HG03378 (cell line): ENCODE measurements at regions not wholly inside any gene's neighbourhood (a gene's known extent, or its start where the extent isn't known, plus 50 kb on each side); places are given as distances from the start of the nearest gene placed in this dataset.

Source experiments
- ATAC-seq: cut with Tn5 transposase; IDR thresholded peaks from one replicate; pipeline ENCODE4 v1.9.1; 2021; ENCODE audit warnings: mild to moderate bottlenecking, moderate library complexity; ENCODE audit not compliant: unreplicated experiment

DNA sequence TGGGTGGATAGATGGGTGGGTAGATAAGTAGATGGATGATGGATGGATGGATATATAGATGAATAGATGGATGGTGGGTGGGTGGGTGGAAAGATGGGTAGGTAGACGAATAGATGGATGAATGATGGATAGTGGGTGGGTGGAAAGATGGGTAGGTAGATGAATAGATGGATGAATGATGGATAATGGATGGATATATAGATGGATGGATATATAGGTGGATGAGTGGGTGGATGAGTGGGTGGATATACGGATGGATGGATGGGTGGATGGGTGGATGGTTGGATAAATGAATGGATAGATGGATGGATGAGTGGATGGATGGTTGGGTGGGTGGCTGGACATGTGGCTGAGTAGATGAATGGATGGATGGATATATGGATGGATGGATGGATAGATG lies 53.1 kb upstream of the THY1 start:
- ATAC-seq = no peak

DNA sequence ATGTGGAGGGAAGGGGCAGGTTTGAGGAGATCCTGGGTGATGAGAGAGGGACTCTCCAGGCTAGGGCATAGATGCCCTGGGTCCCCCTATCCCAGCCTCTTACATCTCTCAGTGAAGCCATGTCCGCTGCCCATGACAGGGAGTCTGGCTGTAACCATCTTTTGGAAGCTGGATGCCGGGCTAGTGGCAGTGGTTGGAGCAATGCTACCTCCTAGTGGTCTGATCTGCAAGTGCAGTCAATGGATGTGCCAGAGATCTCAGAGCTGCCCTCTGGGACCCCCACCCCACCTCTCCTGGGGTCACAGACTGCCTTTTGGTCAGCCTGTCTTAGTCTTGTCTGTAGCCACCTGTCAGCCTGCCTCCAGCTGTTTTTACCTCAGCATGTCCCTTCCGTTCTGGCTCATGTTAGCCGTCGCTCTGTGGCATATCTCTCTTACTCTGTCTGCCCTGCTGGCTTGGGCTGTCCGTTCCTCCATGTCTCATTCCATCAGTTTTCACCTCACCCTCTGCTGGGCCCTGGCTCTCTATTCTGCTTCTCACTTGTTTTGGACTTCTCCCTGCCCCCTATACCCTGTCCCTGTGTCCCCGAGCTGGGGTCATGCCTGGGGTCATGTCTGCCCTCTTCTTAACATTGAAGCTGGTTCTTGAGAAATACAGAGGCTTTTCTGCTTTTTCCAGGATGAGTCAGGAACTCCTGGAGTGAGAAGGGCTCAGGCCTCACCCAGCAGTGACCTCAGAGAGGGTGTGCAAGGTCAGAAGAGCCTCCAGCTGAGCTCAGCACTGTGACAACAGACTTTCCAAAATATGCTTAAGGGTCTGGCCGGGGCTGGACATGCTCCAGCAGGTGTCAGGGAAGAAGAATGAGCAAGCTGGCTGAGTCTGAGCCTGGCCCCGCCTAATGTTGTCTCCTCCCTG lies 52.0 kb upstream of the THY1 start:
- no peak for ATAC-seq

DNA sequence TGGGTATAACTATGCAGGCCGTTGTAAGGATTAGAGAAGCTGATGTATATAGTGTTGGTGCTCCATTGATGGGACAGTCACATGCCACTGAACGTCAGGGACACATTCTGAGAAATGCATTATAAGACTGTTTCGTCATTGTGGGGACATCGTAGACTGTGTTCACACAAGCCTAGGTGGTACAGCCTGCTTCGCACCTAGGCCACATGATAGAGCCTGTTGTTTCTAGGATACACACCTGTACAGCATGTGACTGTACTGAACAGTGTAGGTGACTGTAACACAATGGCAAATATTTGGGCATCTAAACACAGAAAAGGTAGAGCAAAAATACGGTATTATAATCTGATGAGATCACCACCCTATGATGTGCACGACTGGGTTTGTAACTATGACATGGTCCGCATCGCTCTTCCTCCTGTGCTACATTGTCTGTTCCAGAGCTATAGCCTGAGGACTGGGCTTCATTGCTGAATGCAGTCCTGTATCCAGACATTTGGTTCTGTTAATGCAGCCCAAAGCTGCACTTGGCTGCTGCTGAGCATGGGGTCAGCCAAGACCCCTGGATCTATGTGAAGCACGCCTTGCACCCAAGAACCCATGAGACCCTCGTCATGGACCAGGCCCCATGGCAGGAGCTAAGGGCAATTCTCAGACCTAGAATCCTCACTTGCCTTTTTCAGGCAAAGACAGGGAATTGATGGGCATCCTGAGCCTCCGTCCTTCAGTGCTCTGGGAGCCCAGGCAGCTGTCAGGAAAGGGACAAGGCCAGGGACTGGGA lies 51.1 kb upstream of the THY1 start:
- ATAC-seq = no peak

DNA sequence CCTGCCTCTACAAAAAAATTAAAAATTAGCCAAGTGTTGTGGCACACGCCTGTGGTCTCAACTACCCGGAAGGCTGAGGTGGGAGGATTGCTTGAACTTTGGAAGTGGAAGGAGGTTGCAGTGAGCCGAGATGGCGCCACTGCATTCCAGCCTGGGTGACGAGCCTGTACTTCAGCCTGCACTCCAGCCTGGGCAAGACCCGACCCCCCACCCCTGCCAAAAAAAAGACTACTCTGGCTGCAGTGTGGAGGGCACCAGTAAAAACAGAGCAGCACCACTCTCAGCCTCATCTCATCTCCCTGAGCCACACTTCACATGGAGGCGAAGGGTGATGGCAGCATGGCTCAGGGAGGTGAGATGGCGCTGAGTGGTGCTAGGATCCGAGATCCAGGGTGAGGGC lies 50.3 kb upstream of the THY1 start:
- ATAC-seq = no peak

DNA sequence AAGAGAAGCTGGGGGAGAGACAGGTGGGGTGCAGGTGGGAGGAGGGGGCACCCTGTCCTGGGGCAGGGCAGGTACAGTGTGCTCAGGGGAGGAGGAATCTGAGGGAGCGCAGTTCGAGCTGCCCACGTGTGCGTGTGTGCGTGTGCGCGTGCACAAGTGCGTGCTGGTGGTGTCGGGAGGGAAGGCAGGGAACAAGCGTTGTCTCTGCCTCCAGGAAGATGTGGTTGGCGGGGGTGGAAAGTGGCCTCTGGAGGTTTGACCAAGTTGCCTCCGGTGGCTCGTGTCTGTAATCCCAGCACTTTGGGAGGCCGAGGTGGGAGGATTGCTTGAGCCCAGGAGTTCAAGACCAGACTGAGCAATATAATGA lies 49.9 kb upstream of the THY1 start:
- ATAC-seq = no peak
